GM12878 (cell line): ENCODE measurements at regions not wholly inside any gene's neighbourhood (a gene's known extent, or its start where the extent isn't known, plus 50 kb on each side); places are given as distances from the start of the nearest gene placed in this dataset.

Experiments used
- ATAC-seq: fragments of 200-7000 bp; cut with Tn5 transposase; 3 replicates; pipeline ENCODE4 v1.9.1; 2020; ENCODE audit warnings: mild to moderate bottlenecking, moderate library complexity
- BruUV-seq: library from RNA; stranded (reverse); fragments of 400-500 nt; replicated peaks from 2 replicates; lab custom pipeline; 2021; lab: Mats Ljungman, UMichigan
- CTCF ChIA-PET: fragments of 300-600 bp; sonication (Branson Sonifier 250); formaldehyde crosslinking; extraction: SDS; loops from one replicate; lab custom pipeline; 2021; ENCODE audit warnings: inconsistent platforms; lab: Yijun Ruan, JAX
- POLR2A ChIA-PET: fragments of 350-600 bp; formaldehyde crosslinking; extraction: SDS; loops from one replicate; lab custom pipeline; 2021; ENCODE audit warnings: inconsistent platforms; lab: Charles Lee
- RAD21 ChIA-PET: fragments of 300-600 bp; sonication (Branson Sonifier 250); formaldehyde crosslinking; loops from one replicate; lab custom pipeline; 2023; ENCODE audit warnings: antibody characterized with exemption; ENCODE audit not compliant: unreplicated experiment; lab: Charles Lee
- SMC1A ChIA-PET: fragments of 300-600 bp; sonication (Branson Sonifier 250); formaldehyde crosslinking; loops from one replicate; lab custom pipeline; 2023; ENCODE audit not compliant: unreplicated experiment, uncharacterized antibody; lab: Charles Lee
- DNase-seq: peaks from one replicate; pipeline ENCODE4 v3.0.0-alpha.2; 2011; ENCODE audit warnings: low read depth, low spot score
- FAIRE-seq: peaks from 3 replicates; lab custom pipeline; 2011; peaks lifted over from hg19 to GRCh38; lab: Jason Lieb, UNC
- H2AFZ ChIP-seq: 2 replicates; pipeline ENCODE4 v1.6.0; 2011; ENCODE audit warnings: low read depth, low read length, control low read depth; ENCODE audit not compliant: control insufficient read depth
- H3K27ac ChIP-seq: 2 replicates; pipeline ENCODE4 v1.5.1; 2011; ENCODE audit warnings: control low read depth; ENCODE audit not compliant: control insufficient read depth, insufficient read depth
- H3K27me3 ChIP-seq, 2 experiments: replicated peaks in 1 of 2; 2 replicates each; pipeline versions ENCODE4 v1.6.0 to v1.6.1; 2011; ENCODE audit warnings: low read length in 1 of 2; ENCODE audit not compliant: control insufficient read depth in 2 of 2, insufficient read depth in 2 of 2
- H3K36me3 ChIP-seq, 2 experiments: 2 replicates each; pipeline ENCODE4 v1.5.1; 2011; ENCODE audit warnings: low read length in 1 of 2; ENCODE audit not compliant: control insufficient read depth in 2 of 2, insufficient read depth in 2 of 2
- H3K4me1 ChIP-seq: 2 replicates; pipeline ENCODE4 v1.6.1; 2011; ENCODE audit warnings: mild to moderate bottlenecking, low read length, moderate library complexity, mixed read lengths; ENCODE audit not compliant: control insufficient read depth, insufficient read depth
- H3K4me2 ChIP-seq: 2 replicates; pipeline ENCODE4 v1.6.0; 2011; ENCODE audit warnings: control low read depth; ENCODE audit not compliant: control insufficient read depth, insufficient read depth
- H3K4me3 ChIP-seq: fragments of 200-600 bp; sonication (generic); 2 replicates; pipeline ENCODE4 v1.5.1; 2016
- H3K79me2 ChIP-seq: 2 replicates; pipeline ENCODE4 v1.6.0; 2011; ENCODE audit warnings: low read length; ENCODE audit not compliant: control insufficient read depth, insufficient read depth
- H3K9ac ChIP-seq: 2 replicates; pipeline ENCODE4 v1.8.0; 2011; ENCODE audit warnings: low read length, control low read depth, mixed read lengths; ENCODE audit not compliant: control insufficient read depth, insufficient read depth
- H3K9me3 ChIP-seq: replicated peaks from 3 replicates; pipeline ENCODE4 v1.5.1; 2011; ENCODE audit warnings: mild to moderate bottlenecking, low read length; ENCODE audit not compliant: control insufficient read depth, insufficient read depth
- H4K20me1 ChIP-seq: 2 replicates; pipeline ENCODE4 v1.6.0; 2011; ENCODE audit not compliant: control insufficient read depth, insufficient read depth
- BRCA1 ChIP-seq: IDR thresholded peaks from 2 replicates; pipeline ENCODE4 v1.6.1; 2011; ENCODE audit warnings: low read depth, low read length, improper control_type of control experiment
- CBX3 ChIP-seq: fragments of 200-600 bp; sonication (generic); IDR thresholded peaks from 2 replicates; pipeline ENCODE4 v1.6.1; 2016; ENCODE audit warnings: low read depth, borderline replicate concordance
- ETV6 ChIP-seq, 2 experiments: fragments of 450-650 bp in 1 of 2; IDR thresholded peaks in 1 of 2; conservative IDR thresholded peaks in 1 of 2; 2 replicates each; pipeline ENCODE4 v1.6.1; 2014; ENCODE audit warnings: antibody characterized with exemption in 1 of 2, borderline replicate concordance in 1 of 2, low read depth in 1 of 2, mild to moderate bottlenecking in 1 of 2, moderate library complexity in 1 of 2
- GATAD2B ChIP-seq: fragments of 450-650 bp; conservative IDR thresholded peaks from 2 replicates; pipeline ENCODE4 v1.6.1; 2017; ENCODE audit warnings: low read depth, mild to moderate bottlenecking, moderate library complexity
- NFXL1 ChIP-seq: fragments of 450-650 bp; IDR thresholded peaks from 2 replicates; pipeline ENCODE4 v1.6.1; 2017; ENCODE audit warnings: antibody characterized with exemption, mild to moderate bottlenecking, borderline replicate concordance
- SMARCA5 ChIP-seq: fragments of 450-650 bp; IDR thresholded peaks from 2 replicates; pipeline ENCODE4 v1.6.1; 2017; ENCODE audit warnings: mild to moderate bottlenecking
- STAT3 ChIP-seq: IDR thresholded peaks from 2 replicates; pipeline ENCODE4 v1.6.1; 2011; ENCODE audit warnings: low read depth, low read length, improper control_type of control experiment
- TBL1XR1 ChIP-seq: IDR thresholded peaks from 2 replicates; pipeline ENCODE4 v1.6.1; 2012; ENCODE audit warnings: low read depth, low read length, improper control_type of control experiment
- WGBS: methylation state at CpG from one replicate; pipeline ENCODE4 v1.1.6; 2016; ENCODE audit warnings: low lambda C conversion rate; ENCODE audit not compliant: insufficient replicate concordance, insufficient coverage; ENCODE audit errors: missing lambda C conversion rate; 5-methylcytosine and 5-hydroxymethylcytosine counted together
- in situ Hi-C: fragments of 300-500 bp; cut with MboI; formaldehyde crosslinking; loops from 9 replicates; pipeline ENCODE4 v1.14.3; 2018; ENCODE audit warnings: mixed read lengths
- intact Hi-C: fragments of 100-400 bp; cut with micrococcal nuclease; formaldehyde crosslinking; loops from one replicate; pipeline ENCODE4 v1.14.2; 2022; ENCODE audit not compliant: unreplicated experiment
- TF ChIP-seq, protein P1 (sequence below): fragments of 450-650 bp; conservative IDR thresholded peaks from 2 replicates; pipeline ENCODE4 v1.6.1; 2017; ENCODE audit warnings: mild to moderate bottlenecking, moderate library complexity
- TF ChIP-seq, protein P2 (sequence below): fragments of 450-650 bp; IDR thresholded peaks from 2 replicates; pipeline ENCODE4 v1.6.1; 2018; ENCODE audit warnings: borderline replicate concordance, mild to moderate bottlenecking; ENCODE audit not compliant: partially characterized antibody

DNA sequence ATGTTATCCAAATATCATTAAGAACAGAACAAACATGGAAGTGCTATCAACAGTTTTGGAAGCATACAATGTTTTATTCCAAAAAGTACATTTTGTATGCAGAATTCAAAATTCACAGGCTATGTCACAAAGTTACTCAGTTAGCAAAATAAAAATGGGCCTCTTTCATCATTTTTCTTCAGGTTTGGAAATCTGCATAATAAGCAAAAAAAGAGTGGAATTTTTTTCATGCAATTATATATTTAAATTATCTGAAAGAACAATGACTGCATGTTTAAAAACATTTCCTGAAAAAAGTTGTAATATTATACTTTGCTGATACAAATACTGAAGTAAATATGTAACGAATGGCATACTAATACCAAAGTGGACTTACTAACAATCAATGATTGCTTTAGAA is 161.2 kb upstream of the MBL2 start:
- no TSS peak for BruUV-seq
- CTCF ChIA-PET, result no interaction called here

More for the DNA sequence above, 161.2 kb upstream of the MBL2 start:
- no peaks in the 10 kb centered on the region; a peak in 2 of 4 replicates for H3K27me3 ChIP-seq
- H3K9me3 ChIP-seq, result no peaks in the 10 kb centered on the region
- in situ Hi-C loops (no loop called here), intact Hi-C loops (loop anchor here (5.0 kb wide), 1 partner anchor 116 kb away; no protein-coding TSS in a partner anchor)
- no peak overlapping the region for H3K4me2 ChIP-seq
- FAIRE-seq (no peak), ATAC-seq (no peak), DNase-seq (no peak)
- TF ChIP-seq SMARCA5 (no peak), CBX3 (no peak), STAT3 (no peak), BRCA1 (no peak), GATAD2B (no peak), ETV6 (conservative IDR thresholded peaks at IDR 0.05 in 1 of 2, IDR thresholded peaks at IDR 0.05 in 1 of 2; ENCODE audit: borderline replicate concordance in 1 of 2, low read depth in 1 of 2) (no peak), TBL1XR1 (no peak), NFXL1 (no peak)
- TF ChIP-seq, protein P1, sequence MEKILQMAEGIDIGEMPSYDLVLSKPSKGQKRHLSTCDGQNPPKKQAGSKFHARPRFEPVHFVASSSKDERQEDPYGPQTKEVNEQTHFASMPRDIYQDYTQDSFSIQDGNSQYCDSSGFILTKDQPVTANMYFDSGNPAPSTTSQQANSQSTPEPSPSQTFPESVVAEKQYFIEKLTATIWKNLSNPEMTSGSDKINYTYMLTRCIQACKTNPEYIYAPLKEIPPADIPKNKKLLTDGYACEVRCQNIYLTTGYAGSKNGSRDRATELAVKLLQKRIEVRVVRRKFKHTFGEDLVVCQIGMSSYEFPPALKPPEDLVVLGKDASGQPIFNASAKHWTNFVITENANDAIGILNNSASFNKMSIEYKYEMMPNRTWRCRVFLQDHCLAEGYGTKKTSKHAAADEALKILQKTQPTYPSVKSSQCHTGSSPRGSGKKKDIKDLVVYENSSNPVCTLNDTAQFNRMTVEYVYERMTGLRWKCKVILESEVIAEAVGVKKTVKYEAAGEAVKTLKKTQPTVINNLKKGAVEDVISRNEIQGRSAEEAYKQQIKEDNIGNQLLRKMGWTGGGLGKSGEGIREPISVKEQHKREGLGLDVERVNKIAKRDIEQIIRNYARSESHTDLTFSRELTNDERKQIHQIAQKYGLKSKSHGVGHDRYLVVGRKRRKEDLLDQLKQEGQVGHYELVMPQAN, result no peak
- TF ChIP-seq, protein P2, sequence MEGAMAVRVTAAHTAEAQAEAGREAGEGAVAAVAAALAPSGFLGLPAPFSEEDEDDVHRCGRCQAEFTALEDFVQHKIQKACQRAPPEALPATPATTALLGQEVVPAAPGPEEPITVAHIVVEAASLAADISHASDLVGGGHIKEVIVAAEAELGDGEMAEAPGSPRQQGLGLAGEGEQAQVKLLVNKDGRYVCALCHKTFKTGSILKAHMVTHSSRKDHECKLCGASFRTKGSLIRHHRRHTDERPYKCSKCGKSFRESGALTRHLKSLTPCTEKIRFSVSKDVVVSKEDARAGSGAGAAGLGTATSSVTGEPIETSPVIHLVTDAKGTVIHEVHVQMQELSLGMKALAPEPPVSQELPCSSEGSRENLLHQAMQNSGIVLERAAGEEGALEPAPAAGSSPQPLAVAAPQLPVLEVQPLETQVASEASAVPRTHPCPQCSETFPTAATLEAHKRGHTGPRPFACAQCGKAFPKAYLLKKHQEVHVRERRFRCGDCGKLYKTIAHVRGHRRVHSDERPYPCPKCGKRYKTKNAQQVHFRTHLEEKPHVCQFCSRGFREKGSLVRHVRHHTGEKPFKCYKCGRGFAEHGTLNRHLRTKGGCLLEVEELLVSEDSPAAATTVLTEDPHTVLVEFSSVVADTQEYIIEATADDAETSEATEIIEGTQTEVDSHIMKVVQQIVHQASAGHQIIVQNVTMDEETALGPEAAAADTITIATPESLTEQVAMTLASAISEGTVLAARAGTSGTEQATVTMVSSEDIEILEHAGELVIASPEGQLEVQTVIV, result no peak
- H3K27ac ChIP-seq, result no peak overlapping the region
- ChIA-PET RAD21 (no interaction called here), SMC1A (no interaction called here), POLR2A (no interaction called here)
- no peak overlapping the region for H3K9ac ChIP-seq
- no peaks in the 10 kb centered on the region for H3K79me2 ChIP-seq
- H4K20me1 ChIP-seq, result no peaks in the 10 kb centered on the region
- H3K4me1 ChIP-seq, result no peaks in the 10 kb centered on the region
- WGBS, result 0% methylated on average over 1 of the region's 1 CpG
- H3K4me3 ChIP-seq, result no peak overlapping the region
- H3K36me3 ChIP-seq, result no peaks in the 10 kb centered on the region
- no peak overlapping the region for H2AFZ ChIP-seq
